Right hindlimb (tissue), 1 donor: ENCODE measurements at regions not wholly inside any gene's neighbourhood (a gene's known extent, or its start where the extent isn't known, plus 50 kb on each side); places are given as distances from the start of the nearest gene placed in this dataset.

Experiments
- DNase-seq: peaks from one replicate; pipeline ENCODE4 v3.0.0-alpha.2; 2018

DNA sequence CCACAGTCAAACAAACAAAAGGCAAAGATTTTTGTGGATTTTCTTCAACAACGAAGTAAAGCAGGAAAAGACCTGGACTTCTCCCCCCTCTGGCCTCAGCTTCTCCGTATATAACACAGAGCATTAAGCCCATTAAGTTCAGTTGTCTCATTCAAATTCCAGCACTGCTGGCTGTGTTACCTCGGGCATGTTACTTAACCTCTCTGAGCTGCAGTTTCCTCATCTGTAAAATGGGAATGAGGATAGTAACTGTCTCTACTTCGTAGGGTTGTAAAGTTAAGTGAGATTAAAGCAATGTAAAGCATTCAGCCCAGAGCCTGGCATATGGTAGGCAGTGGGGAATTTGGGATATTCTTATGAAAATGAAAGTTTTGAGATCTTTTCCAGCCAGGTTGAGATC lies 92.7 kb upstream of the SMIM23 start:
- DNase-seq = no peak

DNA sequence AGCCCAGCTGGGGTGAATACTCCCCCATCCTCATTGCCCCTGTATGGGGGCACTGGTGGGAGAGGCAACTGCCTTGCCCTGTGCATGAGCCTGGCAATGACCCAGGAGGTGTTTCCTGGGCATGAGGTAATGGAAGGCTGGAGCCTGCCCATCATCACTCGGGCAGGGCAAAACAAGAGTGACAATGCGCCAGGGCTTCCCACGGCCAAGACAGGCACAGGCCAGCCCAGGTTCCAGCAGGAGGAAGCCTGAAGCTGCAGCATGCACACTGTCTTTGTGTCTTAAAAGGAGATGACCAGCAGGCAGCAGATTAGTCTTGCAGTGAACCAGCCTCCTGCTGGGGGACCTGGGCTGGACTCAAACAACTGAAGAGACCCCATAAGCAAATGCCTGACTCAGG lies 92.2 kb upstream of the SMIM23 start:
- DNase-seq = peak; percentile 34

DNA sequence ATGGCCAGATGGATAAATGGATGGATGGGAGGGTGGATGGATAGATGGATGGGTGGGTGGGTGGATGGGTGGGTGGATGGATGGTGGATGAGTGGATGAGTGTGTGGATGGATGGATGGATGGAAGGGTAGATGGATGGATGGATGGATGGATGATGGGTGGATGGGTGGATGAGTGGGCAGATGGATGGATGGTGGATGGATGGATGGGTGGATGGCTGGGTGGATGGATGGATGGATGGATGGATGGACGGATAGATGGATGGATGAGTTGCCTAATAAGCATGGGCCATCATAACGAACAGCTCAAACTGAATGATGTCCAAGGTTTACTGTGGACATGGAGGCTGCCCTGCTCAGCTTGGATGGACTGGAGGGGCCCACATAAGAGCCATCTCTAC lies 89.8 kb upstream of the SMIM23 start:
- DNase-seq = no peak

DNA sequence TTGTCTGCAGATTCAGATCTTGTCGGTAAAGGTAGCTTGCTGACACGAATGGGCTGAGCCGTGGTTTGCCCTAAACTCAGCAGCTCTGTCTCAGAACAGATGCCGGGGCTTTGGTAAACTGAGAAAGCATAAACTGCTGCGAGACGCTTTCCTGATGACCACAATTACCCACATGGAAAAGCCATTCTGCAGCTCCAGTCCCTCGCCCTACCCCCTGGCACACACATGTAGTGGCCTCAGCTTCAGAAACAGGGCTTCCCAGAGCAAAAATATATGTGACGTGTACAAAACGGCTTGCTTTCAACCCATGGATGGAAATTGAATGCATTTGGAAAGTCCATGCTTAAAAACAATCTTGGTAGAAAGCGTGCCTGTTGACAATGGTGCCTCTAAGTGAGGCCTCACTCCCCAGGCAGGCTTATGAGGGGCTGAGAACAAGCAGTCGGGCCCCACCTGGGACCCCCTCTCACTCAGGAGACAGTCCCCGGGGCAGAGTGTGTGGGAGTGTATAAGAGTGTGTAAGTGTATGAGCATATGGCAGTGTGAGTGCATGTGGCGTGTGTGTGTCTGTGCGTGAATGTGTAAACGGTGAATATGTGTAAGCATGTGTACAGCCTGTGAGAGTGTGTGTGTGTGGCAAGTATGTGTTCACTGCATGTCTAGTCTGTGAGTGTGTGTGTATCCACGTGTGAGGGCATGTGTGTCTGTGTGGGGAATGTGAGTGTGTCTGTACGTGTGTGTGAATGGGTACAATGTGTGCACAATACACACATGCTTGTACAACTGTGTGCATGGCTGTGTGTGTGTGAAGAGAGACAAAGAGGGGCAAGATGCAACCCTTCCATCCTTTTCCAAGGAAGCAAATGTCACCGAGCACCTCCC lies 88.2 kb upstream of the SMIM23 start:
- DNase-seq = peak; percentile 65

DNA sequence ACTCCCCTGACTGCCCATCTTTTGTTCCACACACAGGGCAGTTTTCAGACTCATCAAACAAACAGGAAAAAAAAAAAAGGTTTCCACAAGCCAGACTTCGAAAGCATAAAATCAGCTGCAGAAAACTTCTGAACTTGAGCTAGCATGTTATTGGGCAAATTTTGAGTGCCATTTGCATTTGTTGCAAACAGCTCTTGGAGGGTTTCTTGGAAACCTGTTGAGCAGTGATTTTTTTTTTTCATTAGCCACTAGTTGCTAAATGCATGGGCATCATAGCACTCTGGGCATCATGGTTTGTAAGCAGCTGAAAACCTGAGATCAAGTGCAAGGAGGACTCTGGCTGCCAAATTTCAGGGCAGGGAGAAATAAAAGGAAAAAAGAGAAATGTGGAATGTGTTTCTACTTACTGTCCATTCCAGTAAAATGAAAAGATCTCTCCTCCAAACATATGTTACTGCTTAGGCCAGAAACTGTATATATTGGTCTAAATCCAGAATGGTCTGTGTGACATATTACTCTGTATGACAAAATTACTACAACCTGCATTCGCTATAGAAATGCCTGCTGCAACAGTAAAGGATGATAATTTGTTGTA lies 85.2 kb upstream of the SMIM23 start:
- peak; percentile 36 for DNase-seq

DNA sequence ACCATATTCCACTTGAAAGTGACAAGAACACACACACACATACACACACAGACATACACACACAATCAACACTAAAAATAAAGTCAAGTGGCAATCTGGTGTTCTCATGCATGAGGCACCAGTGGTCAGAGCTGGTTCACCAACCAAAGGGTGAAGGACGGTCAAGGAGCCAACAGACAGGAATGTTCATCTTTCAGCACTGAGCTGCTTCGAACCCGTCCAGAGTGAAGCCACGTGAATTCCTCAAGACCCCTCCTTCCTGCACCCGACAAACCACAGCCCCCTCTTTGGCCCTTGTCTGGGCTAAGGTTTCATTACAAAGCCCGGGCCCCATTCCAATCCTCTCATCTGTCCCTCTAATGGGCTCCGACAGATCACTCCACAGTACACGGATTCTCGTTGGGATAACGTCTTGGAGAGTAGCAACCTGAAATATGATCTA lies 84.5 kb upstream of the SMIM23 start:
- peak; percentile 77 for DNase-seq

DNA sequence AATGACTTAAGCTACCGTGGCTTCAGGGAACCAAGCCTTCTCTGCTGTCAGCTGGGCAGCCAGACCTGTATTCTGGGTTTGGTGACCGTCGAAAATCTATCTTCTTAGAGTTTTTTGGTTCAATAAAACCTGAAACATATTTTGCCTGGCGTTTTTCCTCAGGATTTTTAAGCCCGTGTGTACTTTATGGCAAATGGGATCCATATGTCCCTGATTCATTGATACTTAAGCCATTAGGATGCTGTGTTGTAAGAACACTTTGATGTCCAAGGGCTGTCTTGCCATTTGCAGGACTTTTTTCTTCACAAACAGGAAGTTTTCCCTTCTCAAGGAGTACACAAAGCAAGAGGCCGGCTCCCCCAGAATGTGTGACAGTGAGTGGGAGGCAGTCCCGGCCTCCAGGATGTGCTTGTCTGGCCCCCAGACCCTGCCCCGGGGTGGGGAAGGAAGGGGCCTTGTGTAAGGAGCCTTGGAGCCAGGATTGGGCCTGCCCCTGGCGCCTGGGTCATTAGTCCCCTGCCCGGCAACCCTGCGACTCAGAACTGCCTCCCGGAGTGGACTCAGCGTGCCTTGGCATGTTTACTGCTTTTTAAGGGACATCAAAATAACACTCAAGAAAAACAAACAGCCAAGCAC lies 83.4 kb upstream of the SMIM23 start:
- no peak for DNase-seq

DNA sequence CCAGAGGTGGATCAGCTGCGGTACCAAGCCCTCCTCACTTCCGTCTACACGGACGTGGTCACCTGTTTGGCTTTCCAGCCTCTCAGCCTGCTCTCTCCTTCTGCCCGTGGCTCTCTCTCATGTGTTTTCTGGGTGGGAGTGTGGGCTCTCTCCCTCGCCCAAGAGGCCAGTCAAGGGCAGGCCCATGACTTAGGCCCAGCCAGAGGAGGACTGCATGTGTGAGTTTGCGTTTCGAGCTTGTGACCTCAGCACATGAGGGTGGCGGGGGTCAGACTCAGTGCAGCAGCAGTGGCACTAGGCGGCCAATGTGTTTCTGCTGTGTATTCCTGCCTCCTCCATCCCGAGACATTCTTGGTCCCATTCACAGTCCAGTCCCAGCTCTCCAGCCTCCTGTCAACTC lies 82.5 kb upstream of the SMIM23 start:
- no peak for DNase-seq

DNA sequence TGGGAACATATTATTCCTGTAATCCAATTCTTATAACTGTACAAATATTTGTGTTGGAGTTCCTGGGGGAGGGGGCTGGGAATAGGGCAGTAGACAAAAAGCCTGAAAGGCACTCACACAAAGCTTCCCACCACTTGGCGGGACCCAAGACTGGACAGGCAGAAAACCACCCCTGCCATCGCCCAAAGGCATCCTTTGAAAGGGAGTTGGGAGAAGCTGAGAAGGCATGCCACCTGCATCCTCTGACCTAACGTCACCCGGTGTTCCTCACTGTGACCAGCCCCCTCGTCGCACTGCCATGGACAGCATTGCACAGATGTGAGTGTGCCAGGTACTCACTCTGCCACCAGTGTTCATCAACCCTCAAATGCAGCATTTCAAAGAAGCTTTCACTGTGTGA lies 80.6 kb upstream of the SMIM23 start:
- DNase-seq = no peak

DNA sequence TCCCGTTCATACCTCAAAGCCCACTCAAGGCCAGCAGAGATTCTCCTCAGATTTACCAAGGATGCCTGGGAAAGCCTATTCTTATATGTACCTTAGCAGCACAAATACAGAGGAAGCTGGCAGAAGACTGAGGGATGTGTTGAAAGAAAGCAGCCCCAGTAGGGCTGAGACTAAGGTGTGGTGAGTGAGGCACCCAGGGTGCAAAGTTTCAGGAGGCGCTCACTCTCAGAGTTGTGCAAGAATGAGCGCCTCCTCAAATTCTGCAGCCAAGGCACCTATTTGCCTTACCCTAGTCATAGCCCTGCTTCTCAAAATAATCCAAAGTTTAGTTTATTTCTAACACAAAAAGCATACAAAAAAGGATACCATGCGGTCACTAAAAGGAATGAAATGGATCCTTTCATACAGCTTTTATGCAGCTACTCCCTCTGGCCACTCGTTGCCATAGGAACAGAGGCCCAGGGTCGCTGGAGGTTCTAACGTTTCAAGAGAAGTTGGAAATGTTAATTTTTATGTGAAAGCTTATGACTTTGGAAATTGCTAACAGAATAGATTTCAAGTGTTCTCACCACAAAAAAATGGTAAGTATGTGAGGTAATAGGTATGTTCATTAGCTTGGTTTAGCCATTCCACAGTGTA lies 79.7 kb upstream of the SMIM23 start:
- no peak for DNase-seq

DNA sequence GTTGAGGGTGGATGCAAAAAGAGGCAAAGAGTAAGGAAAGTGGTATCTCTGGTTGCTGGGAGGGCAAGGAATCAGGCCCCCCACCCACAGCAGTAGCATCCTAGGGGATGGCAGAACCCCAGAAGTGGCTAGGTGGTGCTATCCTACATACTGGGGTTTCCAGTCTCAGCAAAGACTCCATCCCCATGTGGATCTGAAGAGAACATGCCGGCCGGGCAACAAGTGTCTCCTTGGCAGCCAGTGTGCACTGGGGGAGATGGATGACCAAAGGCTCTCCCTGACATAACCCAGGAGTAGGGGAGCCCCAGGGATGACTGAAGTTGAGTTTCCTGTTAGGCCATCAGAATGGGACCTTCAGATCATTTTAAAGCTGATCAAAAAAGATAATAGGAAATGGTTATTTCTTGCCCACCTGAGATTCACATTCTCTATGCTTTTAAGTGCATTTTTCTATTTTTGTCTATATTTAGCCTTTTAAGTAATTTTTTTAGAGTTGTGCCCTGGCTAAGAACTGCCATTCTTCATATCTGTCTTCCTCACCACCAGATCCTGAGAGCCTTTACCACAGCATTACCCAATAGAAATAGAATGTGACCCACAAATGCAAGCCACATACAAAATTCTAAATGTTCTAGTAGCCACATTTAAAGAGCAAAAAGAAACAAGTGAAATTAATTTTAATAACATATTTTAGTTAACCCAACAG lies 78.7 kb upstream of the SMIM23 start:
- no peak for DNase-seq

DNA sequence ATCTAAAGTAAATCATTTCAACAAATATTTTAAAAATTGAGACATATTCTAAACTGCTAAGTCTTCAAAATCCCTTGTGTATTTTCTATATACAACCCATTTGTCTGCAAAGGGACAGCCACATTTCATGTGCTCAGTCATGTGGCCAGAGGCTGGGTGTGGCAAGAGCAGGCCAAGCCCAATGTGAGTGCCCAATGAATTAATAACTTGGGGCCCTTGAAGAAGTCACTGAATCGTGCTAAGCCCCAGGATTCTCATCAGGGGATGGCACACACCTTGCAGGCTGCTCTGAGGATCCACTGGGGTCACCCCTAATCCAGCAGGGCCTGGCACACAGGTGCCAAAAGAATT lies 78.2 kb upstream of the SMIM23 start:
- no peak for DNase-seq

DNA sequence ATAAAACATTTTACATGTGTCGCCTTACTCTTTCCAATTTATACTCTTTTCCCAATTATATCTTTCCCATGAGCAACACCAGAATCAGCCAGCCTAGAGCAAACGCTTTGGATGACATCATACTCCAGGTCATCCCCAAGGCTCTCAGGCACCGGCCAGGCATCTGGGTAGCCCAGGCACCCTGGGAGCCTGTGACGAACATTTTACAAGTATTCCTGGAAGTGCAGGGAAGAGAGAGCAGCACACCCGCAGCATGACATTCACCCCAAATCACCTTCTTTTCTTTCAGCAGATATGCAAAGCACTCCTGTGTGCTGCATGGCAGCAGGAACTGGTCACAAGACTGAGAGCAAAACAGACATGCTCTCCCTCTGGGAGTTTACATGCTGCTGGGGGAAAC lies 75.7 kb upstream of the SMIM23 start:
- no peak for DNase-seq

DNA sequence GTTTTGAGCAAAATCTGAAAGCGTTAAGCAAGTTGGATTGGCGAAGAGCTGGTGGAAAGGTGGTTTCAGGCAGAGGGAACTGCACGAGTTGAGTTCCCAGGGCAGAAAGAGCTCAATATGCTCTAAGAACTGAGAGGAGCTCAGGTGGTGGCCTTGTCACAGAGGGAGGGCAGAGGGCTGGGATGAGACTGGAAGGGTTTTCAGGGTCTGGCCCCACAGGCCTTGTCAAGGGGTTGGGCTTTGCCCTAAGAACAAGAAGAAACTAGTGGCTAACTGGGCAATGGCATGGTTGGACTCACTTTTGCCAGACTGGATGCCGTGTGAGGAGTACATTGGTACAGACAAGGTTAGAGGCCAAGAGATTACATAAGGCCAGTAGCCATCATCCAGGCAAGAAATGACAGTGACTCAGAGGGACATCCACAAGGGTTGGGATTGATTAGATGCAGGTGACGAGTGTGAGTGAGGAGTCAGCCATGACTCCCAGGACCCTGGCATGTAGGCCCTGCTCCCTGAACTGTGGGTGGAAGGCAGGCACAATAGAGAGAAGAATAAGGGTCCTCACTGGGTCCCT lies 75.1 kb upstream of the SMIM23 start:
- DNase-seq = no peak

DNA sequence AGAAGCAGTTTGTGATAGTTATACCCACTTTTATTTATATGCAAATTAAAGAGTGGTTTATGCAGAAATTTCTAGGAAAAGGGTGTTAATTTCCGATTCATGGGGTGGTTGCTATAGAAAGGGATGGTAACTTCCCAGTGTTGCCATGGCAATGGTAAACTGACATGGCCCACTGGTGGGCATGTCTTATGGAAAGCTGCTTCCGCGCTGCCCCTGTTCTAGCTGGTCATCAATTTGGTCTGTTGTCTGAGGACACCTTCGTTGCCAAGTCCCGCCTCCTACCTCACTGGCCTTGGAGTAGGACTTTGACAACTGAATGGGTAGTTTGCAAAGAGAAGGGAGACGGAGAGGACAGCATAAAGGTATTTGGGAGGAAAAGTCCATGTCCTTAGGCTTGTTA lies 74.0 kb upstream of the SMIM23 start:
- no peak for DNase-seq

DNA sequence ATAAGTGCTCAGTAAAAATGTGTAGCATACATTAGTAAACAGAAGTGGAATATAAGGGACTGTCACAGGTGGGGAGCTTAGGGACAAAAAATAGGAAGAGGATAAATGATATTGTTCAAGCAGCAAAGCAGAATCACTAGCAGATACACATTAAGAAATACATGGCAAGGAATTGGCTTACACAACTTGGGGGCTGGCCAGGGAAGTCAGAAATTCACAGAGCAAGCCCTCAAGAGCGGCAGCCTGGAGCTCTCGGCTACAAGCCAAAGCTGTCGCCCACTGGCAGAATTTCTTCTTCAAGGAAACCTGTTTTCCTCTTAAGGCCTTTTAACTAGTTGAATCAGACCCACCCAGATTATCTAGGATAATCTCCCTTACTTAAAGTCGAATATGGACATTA lies 73.0 kb upstream of the SMIM23 start:
- no peak for DNase-seq

DNA sequence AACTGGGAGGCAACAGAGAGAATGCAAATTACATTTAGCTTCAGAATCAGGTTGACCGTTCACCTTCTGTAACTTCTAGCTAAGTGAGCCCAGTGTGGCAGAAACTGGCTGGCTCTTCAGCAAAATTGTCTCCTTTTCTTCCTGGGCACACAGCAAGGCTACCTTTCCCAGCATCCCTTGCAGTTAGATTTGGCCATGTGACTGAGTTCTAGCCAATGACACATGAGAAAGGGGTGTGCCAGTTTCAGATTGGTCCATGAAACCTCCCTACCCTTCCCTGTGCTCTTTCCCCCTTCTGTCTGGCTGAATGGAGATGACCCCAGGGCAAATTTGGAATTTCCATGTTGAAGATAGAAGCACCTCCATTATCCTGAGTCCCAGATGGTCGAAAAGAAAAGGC lies 72.5 kb upstream of the SMIM23 start:
- no peak for DNase-seq

DNA sequence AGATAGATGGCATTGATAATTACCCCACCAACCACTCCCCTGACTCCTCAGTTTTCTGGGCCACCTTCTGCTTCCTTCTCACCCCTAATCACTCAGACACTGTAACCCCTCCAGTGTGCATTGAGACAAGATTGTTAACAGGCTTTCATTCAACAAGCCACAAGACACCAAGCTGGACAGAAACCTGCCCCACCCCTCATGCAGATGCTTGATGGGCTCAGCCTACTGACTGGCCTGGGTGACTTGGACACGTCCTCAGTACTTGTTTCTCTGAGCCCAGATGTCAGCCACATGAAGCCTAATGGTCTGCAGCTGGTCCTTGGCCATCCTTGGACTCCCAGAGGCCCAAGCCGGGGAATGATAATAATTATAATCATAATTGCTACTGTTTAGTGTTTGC lies 71.4 kb upstream of the SMIM23 start:
- DNase-seq = no peak

DNA sequence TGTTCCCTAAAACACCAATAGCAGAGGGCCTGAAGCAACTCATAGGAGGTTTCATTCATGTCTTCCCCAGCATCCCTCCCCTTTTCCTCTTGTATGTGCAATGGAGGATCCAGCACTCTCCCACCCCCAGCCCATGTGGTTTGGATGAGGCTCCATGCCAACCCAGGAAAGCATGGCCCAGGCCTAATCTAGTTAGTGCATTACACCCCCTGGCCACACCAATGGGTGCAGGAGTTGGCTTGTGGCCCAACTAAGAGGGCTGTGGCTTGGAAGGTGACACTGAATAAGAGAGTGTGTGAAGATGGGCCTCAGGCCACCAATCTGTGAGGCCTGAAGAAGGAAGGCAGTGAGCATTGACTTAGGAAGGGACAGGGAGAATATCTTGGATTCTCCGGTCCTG lies 70.8 kb upstream of the SMIM23 start:
- DNase-seq = no peak

DNA sequence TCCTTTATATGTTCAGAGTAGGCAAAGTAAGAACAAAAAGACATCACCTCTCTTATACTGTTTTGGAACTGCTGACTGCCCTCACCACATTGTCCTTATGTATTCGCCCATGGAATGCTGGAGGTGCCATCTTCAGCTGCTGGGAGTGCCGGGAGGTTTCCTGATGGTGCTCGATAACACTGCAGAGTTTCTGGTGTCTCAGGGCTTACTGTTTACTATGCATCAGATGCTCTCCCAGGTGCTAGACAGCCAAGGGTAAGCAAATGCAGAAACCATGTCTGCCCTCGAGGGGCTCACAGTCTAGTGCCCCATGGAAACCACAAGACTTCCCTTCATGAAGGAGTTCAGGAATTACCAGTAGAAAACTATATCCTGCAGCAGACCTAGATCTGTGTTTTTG lies 70.1 kb upstream of the SMIM23 start:
- no peak for DNase-seq

DNA sequence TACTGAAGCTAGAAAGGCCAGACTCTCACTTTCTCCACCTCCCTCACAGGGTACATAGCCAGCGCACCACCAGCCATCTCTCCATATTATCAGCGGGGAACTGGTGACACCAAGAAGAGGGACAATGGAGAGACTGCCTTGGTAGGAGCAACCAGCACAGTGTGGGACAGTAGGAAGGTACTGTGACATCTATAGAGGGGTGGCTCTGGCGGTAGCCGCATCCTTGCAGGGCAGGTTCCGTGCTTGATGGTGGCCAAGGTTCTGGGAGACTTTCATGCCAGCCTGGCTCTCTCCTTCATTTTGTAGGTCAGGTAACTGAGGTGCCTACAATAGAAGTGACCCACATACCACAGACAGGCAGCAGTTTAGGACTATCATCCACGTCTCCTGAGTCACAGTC lies 65.5 kb upstream of the SMIM23 start:
- no peak for DNase-seq

DNA sequence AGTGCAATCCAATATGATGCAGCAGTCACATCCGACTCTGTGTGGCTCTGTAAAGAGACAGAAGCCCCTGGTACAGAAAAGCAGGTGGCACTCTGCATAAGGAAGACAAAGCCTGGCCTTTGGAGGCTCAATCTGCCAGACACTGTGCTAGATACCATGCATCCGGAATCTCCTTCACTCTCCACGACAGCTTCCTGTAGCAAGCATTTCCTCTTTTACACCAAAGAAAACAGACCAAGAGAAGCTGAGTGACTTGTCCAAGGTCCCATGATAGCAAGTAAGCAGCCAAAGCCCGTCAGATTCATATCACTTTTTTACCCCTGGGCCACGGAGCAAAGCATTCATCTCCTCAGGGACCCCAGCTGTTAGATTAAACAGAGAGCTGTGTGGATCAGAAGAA lies 64.2 kb upstream of the SMIM23 start:
- DNase-seq = no peak
